HEK293T (cell line): ENCODE measurements at regions not wholly inside any gene's neighbourhood (a gene's known extent, or its start where the extent isn't known, plus 50 kb on each side); places are given as distances from the start of the nearest gene placed in this dataset.

Experiments
- CTCF ChIA-PET: fragments of 350-600 bp; formaldehyde crosslinking; extraction: SDS; loops from one replicate; lab custom pipeline; 2021; ENCODE audit warnings: antibody characterized with exemption, inconsistent platforms; lab: Yijun Ruan, JAX
- POLR2A ChIA-PET: fragments of 350-600 bp; formaldehyde crosslinking; extraction: SDS; loops from one replicate; lab custom pipeline; 2020; ENCODE audit warnings: antibody characterized with exemption, inconsistent platforms; lab: Yijun Ruan, JAX
- DNase-seq: peaks from one replicate; pipeline ENCODE4 v3.0.0; 2012; ENCODE audit warnings: mixed read lengths; ENCODE audit errors: extremely low spot score
- ARNT ChIP-seq: fragments of 450-650 bp; IDR thresholded peaks from 2 replicates; pipeline ENCODE4 v1.6.1; 2017; ENCODE audit warnings: mild to moderate bottlenecking
- BHLHE40 ChIP-seq: fragments of 450-650 bp; IDR thresholded peaks from 2 replicates; pipeline ENCODE4 v1.6.1; 2016; ENCODE audit warnings: mild to moderate bottlenecking, moderate library complexity, borderline replicate concordance
- CTBP1 ChIP-seq: fragments of 450-650 bp; IDR thresholded peaks from 2 replicates; pipeline ENCODE4 v1.6.1; 2016; ENCODE audit warnings: borderline replicate concordance
- ELF4 ChIP-seq: fragments of 450-650 bp; IDR thresholded peaks from 2 replicates; pipeline ENCODE4 v1.6.1; 2017; ENCODE audit warnings: antibody characterized with exemption
- FOXA1 ChIP-seq: fragments of 450-650 bp; IDR thresholded peaks from 2 replicates; pipeline ENCODE4 v1.6.1; 2016; ENCODE audit warnings: mild to moderate bottlenecking
- FOXK2 ChIP-seq: fragments of 450-650 bp; IDR thresholded peaks from 2 replicates; pipeline ENCODE4 v1.6.1; 2016; ENCODE audit warnings: mild to moderate bottlenecking
- FOXM1 ChIP-seq: fragments of 450-650 bp; IDR thresholded peaks from 2 replicates; pipeline ENCODE4 v1.6.1; 2017; ENCODE audit warnings: mild to moderate bottlenecking, borderline replicate concordance
- HDGF ChIP-seq: fragments of 450-650 bp; IDR thresholded peaks from 2 replicates; pipeline ENCODE4 v1.6.1; 2017; ENCODE audit warnings: antibody characterized with exemption, borderline replicate concordance
- L3MBTL2 ChIP-seq: fragments of 450-650 bp; conservative IDR thresholded peaks from 2 replicates; pipeline ENCODE4 v1.6.1; 2016; ENCODE audit warnings: mild to moderate bottlenecking
- LEF1 ChIP-seq: fragments of 450-650 bp; IDR thresholded peaks from 2 replicates; pipeline ENCODE4 v1.6.1; 2017; ENCODE audit warnings: mild to moderate bottlenecking, borderline replicate concordance
- NFRKB ChIP-seq: fragments of 450-650 bp; IDR thresholded peaks from 2 replicates; pipeline ENCODE4 v1.6.1; 2016; ENCODE audit warnings: mild to moderate bottlenecking, moderate library complexity
- SP1 ChIP-seq: fragments of 450-650 bp; IDR thresholded peaks from 2 replicates; pipeline ENCODE4 v1.6.1; 2017
- SUZ12 ChIP-seq: fragments of 450-650 bp; IDR thresholded peaks from 2 replicates; pipeline ENCODE4 v1.6.1; 2016; ENCODE audit warnings: mild to moderate bottlenecking
- TARDBP ChIP-seq: fragments of 450-650 bp; IDR thresholded peaks from 2 replicates; pipeline ENCODE4 v1.6.1; 2016
- ZNF384 ChIP-seq: fragments of 450-650 bp; IDR thresholded peaks from 2 replicates; pipeline ENCODE4 v1.6.1; 2016
- TF ChIP-seq, protein P1 (sequence below): fragments of 450-650 bp; IDR thresholded peaks from 2 replicates; pipeline ENCODE4 v1.6.1; 2016

DNA sequence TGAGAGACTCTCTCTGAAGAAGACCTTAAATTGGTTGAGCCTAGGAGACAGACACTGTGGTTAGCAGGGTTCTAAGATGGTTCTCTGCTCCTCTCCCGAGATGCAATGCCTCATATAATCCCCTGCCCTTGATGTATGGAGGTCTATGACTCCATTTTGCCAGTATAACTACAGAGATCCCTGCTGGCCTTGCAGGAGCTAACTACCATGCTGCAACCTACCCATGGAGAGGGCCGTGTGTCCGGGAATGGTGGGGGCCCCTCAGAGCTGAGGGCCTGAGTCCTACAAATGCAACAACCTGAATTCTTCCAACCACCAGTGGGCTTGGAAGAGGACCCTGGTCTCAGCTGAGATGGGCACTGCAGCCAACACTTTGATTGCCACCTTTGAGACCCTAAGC lies 388.0 kb downstream of the SETD4 start:
- no peak for DNase-seq
- no peak for TF ChIP-seq FOXK2
- TF ChIP-seq ARNT, result no peak
- TF ChIP-seq SUZ12, result no peak
- no peak for TF ChIP-seq SP1
- no peak for TF ChIP-seq NFRKB
- TF ChIP-seq FOXA1, result no peak
- ChIA-PET CTCF (no interaction called here), POLR2A (no interaction called here)

DNA sequence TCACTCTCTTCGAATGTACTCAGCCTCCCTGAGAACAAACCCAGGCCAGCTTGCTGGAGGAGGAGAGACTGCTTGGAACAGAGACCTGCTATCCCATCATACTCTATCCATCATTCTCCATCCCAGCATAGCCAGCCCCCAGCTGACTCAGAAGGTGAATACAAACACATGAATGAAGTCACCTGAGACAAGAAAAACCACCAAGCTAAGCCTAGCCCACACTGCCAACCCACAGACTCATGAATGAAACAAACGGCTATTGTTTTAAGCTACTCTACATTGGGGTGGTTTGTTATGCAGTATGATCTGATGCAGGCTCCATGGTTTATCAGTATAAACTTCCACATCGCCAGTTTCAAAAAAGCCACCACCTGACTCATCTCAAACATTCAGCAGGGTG lies 395.6 kb downstream of the SETD4 start:
- DNase-seq, result no peak
- ChIA-PET CTCF (no interaction called here), POLR2A (no interaction called here)
- TF ChIP-seq TARDBP (no peak), LEF1 (no peak), FOXM1 (no peak), ARNT (no peak), FOXK2 (no peak), L3MBTL2 (no peak), ZNF384 (no peak), SUZ12 (no peak), CTBP1 (no peak), NFRKB (no peak), SP1 (no peak), BHLHE40 (no peak), FOXA1 (no peak), ELF4 (no peak), HDGF (no peak)
- TF ChIP-seq, protein P1, sequence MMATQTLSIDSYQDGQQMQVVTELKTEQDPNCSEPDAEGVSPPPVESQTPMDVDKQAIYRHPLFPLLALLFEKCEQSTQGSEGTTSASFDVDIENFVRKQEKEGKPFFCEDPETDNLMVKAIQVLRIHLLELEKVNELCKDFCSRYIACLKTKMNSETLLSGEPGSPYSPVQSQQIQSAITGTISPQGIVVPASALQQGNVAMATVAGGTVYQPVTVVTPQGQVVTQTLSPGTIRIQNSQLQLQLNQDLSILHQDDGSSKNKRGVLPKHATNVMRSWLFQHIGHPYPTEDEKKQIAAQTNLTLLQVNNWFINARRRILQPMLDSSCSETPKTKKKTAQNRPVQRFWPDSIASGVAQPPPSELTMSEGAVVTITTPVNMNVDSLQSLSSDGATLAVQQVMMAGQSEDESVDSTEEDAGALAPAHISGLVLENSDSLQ, result no peak

DNA sequence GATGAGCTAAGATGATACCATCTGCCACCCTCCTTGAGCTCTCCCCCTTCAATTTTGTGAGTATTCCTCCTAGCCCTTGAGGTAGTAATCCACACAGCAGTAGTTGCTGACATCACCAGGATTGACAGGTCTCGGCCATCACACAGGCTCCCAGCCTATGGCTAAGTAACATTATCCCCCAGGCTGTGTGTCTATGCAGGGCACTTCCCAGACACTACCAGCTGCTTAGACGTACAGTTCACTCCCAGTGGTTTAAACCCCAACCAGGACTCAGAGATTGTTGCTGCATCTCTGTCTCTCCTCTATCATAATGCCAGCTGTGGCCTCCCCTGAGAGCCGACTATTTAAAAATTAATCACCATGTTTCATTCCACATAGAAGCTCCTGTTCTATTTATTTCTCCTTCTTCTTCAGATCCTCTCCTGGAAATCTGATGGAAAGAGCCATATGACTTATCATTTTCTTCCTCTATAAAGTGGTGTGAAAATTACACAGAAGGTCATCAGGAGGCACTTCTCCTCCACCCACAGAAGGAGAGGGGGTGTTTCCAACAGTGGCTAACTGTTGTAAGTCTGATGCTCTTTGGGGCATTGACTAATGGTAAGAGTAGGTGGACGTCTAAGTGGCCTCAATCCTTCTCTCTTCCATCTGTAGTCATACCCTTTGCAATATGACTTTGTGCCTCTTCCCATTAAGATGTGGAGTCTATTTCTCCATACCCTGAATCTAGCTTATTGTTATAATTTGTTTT lies 396.3 kb downstream of the SETD4 start:
- POLR2A ChIA-PET, result no interaction called here
- no peak for TF ChIP-seq SP1
- no peak for TF ChIP-seq LEF1
- no peak for TF ChIP-seq L3MBTL2
- TF ChIP-seq TARDBP, result no peak
- TF ChIP-seq BHLHE40, result no peak
- no peak for DNase-seq
- CTCF ChIA-PET, result interaction anchor here (0.6 kb wide), 1 partner anchor 176 kb away, joined by 3 read pairs; no protein-coding TSS in a partner anchor

DNA sequence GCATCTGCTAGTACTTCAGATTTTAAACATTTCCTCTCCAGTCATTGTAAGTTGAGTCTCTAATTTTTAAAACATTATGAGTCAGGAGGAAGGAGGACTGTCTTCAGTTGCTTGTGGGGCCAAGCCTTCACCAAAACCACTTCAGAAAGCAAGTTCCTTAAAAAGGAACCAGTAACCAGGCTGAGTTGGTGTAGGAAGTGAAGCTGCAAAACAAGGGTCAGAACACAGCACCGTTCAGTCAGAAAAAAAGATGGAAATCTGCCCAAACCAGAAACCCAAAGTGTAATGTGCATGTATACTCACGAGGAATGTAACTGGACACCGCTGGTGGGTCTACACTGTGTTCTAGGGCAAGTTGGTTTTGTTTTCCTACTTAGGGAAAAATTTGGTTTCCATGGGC lies 402.1 kb downstream of the SETD4 start:
- ChIA-PET POLR2A (no interaction called here), CTCF (no interaction called here)
- no peak for DNase-seq
- TF ChIP-seq CTBP1 (no peak), ZNF384 (no peak), TARDBP (no peak), NFRKB (no peak), BHLHE40 (no peak), HDGF (no peak), L3MBTL2 (no peak), LEF1 (no peak), ELF4 (no peak), FOXM1 (no peak), SP1 (no peak), FOXK2 (no peak), FOXA1 (no peak)
- TF ChIP-seq, protein P1, result no peak

DNA sequence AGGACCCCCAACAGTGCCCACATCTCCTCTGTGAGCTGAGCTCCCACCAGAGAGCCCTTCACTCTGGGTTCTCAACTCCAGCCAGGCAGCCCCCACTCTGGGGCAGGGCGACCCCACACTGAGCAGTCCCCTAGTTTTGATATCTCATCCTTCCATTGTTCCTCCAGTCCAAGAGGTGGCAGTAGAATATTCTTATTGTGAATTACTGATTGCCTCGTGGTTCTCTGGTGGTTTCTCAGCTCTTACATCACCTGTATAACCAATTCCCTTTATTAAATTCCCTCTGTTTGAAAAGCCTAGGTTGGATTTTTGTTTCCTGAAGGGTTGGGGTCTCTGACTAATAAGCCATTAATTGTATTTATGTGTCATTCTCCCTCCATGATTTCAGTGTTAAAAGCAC lies 407.5 kb downstream of the SETD4 start:
- ChIA-PET POLR2A (no interaction called here), CTCF (no interaction called here)

DNA sequence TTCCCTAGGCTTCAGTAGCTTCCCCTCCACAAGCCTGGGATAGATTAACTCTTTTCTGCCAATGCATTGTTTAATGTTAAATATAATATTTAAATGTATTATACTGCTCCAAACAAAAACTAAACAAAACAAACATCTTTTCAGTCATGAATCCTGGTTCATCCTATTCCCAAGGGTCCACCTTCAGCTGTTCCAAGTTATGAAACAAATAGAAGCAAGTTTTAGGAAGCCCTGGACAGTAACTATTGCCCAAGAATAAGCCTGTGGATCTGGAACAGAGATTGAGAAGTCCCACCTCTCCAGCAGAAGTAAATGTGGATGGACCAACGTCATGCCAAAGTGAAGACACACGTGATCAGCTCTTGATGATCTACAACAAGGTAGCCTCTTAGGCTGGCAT lies 408.1 kb downstream of the SETD4 start:
- CTCF ChIA-PET, result no interaction called here
- POLR2A ChIA-PET, result no interaction called here
- DNase-seq, result no peak
- TF ChIP-seq FOXK2, result no peak
- no peak for TF ChIP-seq L3MBTL2

More for the DNA sequence above, 407.5 kb downstream of the SETD4 start:
- TF ChIP-seq CTBP1 (no peak), SUZ12 (no peak), FOXA1 (no peak), LEF1 (no peak), FOXM1 (no peak), FOXK2 (no peak), ARNT (no peak), BHLHE40 (no peak), TARDBP (no peak), L3MBTL2 (no peak), SP1 (no peak), NFRKB (no peak), HDGF (no peak), ZNF384 (no peak), ELF4 (no peak)
- no peak for DNase-seq

DNA sequence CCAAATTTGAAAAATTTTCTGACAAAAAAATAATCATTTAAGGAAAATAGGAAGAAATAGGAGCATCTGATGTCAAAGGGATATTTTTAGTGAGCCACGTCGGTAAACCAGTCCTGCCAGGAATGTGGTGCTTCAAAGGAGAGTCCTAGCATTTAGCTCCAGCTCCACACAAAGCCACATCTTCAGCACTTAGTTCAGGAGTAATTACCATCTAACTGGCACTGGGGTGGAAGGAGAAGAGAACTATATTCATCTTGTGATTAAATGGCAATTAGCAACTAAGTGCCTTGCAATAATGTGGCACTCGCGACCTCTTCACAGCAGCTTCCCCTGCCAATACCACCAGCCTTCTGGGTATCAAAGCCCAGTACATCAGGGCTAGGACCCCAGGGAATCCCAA lies 409.1 kb downstream of the SETD4 start:
- TF ChIP-seq TARDBP (no peak), HDGF (no peak), ZNF384 (no peak), ARNT (no peak), FOXM1 (no peak), FOXA1 (no peak), CTBP1 (no peak), SP1 (no peak), ELF4 (no peak), L3MBTL2 (no peak), FOXK2 (no peak), BHLHE40 (no peak), NFRKB (no peak), LEF1 (no peak), SUZ12 (no peak)
- TF ChIP-seq, protein P1, result no peak
- no peak for DNase-seq
- ChIA-PET POLR2A (no interaction called here), CTCF (no interaction called here)
